Heart right ventricle (tissue), 16 donors: ENCODE measurements at regions not wholly inside any gene's neighbourhood (a gene's known extent, or its start where the extent isn't known, plus 50 kb on each side); places are given as distances from the start of the nearest gene placed in this dataset.
"Not testable (repeated sequence)": the region's sequence is repeated elsewhere in the genome, so short reads cannot be mapped to it uniquely, and the experiment has no call there.

Source experiments
- ATAC-seq, 8 donors: fragments of 200-7000 bp; cut with Tn5 transposase; one replicate each; pipeline ENCODE4 v1.9.1; 2020; ENCODE audit warnings: mild to moderate bottlenecking in 8 of 8, moderate library complexity in 8 of 8, moderate number of reproducible peaks in 1 of 8
- DNase-seq, 2 donors: peaks; one replicate each; pipeline ENCODE4 v3.0.0-alpha.2; 2020
- H3K27ac ChIP-seq, 10 donors: fragments of 200-600 bp; sonication (generic) in 2 of 10; one replicate each; pipeline versions ENCODE4 v1.5.0 to v1.8.0; 2020 to 2022; ENCODE audit warnings: mild to moderate bottlenecking in 3 of 10
- H3K27me3 ChIP-seq, 7 donors: fragments of 200-600 bp; one replicate each; pipeline ENCODE4 v1.8.0; 2021 to 2022; ENCODE audit warnings: mild to moderate bottlenecking in 2 of 7
- H3K36me3 ChIP-seq, 9 donors: fragments of 200-600 bp; sonication (generic) in 1 of 9; one replicate each; pipeline versions ENCODE4 v1.5.0 to v1.8.0; 2020 to 2022; ENCODE audit warnings: mild to moderate bottlenecking in 2 of 9
- H3K4me1 ChIP-seq, 9 donors: fragments of 200-600 bp; sonication (generic) in 1 of 9; one replicate each; pipeline versions ENCODE4 v1.5.0 to v1.8.0; 2020 to 2022; ENCODE audit warnings: mild to moderate bottlenecking in 4 of 9
- H3K4me3 ChIP-seq, 10 donors: fragments of 200-600 bp; sonication (generic) in 2 of 10; one replicate each; pipeline versions ENCODE4 v1.5.0 to v1.8.0; 2020 to 2022; ENCODE audit warnings: mild to moderate bottlenecking in 7 of 10, moderate library complexity in 2 of 10
- H3K9me3 ChIP-seq, 11 donors: fragments of 200-600 bp in 10 of 11; sonication (generic) in 2 of 11; one replicate each; pipeline versions ENCODE4 v1.5.0 to v1.8.0; 2013 to 2022; ENCODE audit warnings: mild to moderate bottlenecking in 2 of 11, control low read depth in 1 of 11, moderate library complexity in 1 of 11
- WGBS, 2 donors: extraction: QIAGEN DNeasy Blood & Tissue Kit; methylation state at CpG; one replicate each; pipeline ENCODE4 v1.1.7; 2013; ENCODE audit warnings: inconsistent platforms in 1 of 2; 5-methylcytosine and 5-hydroxymethylcytosine counted together
- intact Hi-C, 10 donors: fragments of 100-400 bp; cut with DNase I; formaldehyde crosslinking; loops; one replicate each; pipeline versions ENCODE4 v1.11.1 to v1.14.2; 2022
- TF ChIP-seq, protein P1 (sequence below), 9 donors: fragments of 200-600 bp; sonication (generic) in 2 of 9; IDR thresholded peaks; one replicate each; pipeline versions ENCODE4 v1.5.0 to v1.8.0; 2021 to 2022; ENCODE audit warnings: antibody characterized with exemption in 9 of 9, mild to moderate bottlenecking in 5 of 9, moderate library complexity in 1 of 9
- donor health status: Arrhythmogenic right ventricular cardiomyopathy.
- donor health status: ischemic (EF 13 %, LVEDD 7.1; RV severe dilation, severe dysfunction).
- donor health status: healthy with polysubstance abuse.
- donor health status: DM: no; HTN: yes; CAD: no.
- donor health status: DM: no; HTN: no; CAD: no.
- donor health status: ischemic (EF 25% LVEDD 6.9; RV normal size, moderate dysfunction).
- donor health status: ischemic (EF 25% LVEDD 5.7; RV mildly dilated, moderate dysfunction).
- donor health status: healthy.
- donor health status: DM: yes; HTN: yes; CAD: no.
- donor health status: Ischemic cardiomyopathy.
- donor health status: ischemic (EF 35%, LVEDD 5.7; RV mildly dilated, moderate dysfunction).
- donor health status: nonischemic (EF 11% LVEDD 7.7; RV severe dilation, severe dysfunction).
- donor health status: DM: yes; HTN: yes; CAD: no.
- donor health status: PGD.
- donor health status: ischemic (EF 29% LVEDD 5.4; RV normal size, mild dysfunction).
- donor health status: nonischemic (EF 23%, LVEDD 6.1; RV moderate dilation, normal function).

- H3K27ac ChIP-seq, DNase-seq, ATAC-seq, intact Hi-C loops, H3K4me1 ChIP-seq, H3K4me3 ChIP-seq, H3K27me3 ChIP-seq, H3K36me3 ChIP-seq: not testable (repeated sequence)
- WGBS, 2 donors: 78 to 82% methylated on average over 1 of the region's 1 CpG
- peaks cover 0 to 48% (median 18%) of the 10 kb centered on the region in 11 donors for H3K9me3 ChIP-seq
Measured at GRCh38 chr5:109283086-109283485, 126.7 kb downstream of the PJA2 start.

DNA sequence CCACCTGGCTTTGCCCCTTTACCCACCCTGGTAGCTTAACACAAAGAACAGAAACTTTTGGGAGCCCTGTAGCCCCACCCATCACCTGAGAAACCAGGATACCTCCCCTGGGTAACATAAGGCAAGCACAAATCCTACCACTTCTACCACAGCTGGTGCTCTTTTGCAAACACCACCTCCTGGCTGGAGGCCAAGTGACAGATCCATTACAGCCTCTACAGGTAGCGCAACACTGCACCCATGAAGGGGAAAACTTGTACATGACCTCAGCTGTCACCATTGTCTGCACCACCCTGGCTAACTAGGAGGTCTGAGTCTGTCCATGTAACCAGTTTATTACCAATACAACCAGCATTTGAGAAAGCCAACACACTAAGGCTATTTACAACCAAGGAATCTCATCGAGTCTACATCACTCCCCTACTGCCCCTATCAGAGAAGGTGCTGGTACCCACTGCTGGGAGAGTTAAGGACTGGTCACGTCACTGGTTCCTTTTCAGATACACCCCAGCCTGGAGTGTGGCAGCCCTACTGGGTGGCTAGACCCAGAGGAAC lies 128.6 kb downstream of the PJA2 start:
- H3K4me3 ChIP-seq: no peak overlapping the region
- no peak for DNase-seq
- H3K27me3 ChIP-seq: no peaks in the 10 kb centered on the region
- WGBS, 2 donors: 91 to 93% methylated on average over 3 of the region's 3 CpGs
- intact Hi-C loops: no loop called here
- peaks cover 0 to 30% (median 9%) of the 10 kb centered on the region in 11 donors for H3K9me3 ChIP-seq
- no peak overlapping the region for H3K27ac ChIP-seq
- no peak for ATAC-seq
- H3K36me3 ChIP-seq: no peaks in the 10 kb centered on the region
- TF ChIP-seq, protein P1, sequence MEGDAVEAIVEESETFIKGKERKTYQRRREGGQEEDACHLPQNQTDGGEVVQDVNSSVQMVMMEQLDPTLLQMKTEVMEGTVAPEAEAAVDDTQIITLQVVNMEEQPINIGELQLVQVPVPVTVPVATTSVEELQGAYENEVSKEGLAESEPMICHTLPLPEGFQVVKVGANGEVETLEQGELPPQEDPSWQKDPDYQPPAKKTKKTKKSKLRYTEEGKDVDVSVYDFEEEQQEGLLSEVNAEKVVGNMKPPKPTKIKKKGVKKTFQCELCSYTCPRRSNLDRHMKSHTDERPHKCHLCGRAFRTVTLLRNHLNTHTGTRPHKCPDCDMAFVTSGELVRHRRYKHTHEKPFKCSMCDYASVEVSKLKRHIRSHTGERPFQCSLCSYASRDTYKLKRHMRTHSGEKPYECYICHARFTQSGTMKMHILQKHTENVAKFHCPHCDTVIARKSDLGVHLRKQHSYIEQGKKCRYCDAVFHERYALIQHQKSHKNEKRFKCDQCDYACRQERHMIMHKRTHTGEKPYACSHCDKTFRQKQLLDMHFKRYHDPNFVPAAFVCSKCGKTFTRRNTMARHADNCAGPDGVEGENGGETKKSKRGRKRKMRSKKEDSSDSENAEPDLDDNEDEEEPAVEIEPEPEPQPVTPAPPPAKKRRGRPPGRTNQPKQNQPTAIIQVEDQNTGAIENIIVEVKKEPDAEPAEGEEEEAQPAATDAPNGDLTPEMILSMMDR (IDR thresholded peaks at IDR 0.05): no peak
- H3K4me1 ChIP-seq: no peaks in the 10 kb centered on the region

GRCh38 chr5:109278141-109278540 lies 131.6 kb downstream of the PJA2 start:
- intact Hi-C loops: no loop called here
- Histone ChIP-seq H3K4me1 (no peaks in the 10 kb centered on the region), H3K9me3 (peaks cover 0 to 4% (median 0%) of the 10 kb centered on the region in 11 donors), H3K27me3 (no peaks in the 10 kb centered on the region), H3K4me3 (no peak overlapping the region), H3K27ac (no peak overlapping the region), H3K36me3 (no peaks in the 10 kb centered on the region)
- no peak for ATAC-seq
- WGBS, 2 donors: 86 to 87% methylated on average over 2 of the region's 2 CpGs
- no peak for DNase-seq
- TF ChIP-seq, protein P1 (IDR thresholded peaks at IDR 0.05): no peak

DNA sequence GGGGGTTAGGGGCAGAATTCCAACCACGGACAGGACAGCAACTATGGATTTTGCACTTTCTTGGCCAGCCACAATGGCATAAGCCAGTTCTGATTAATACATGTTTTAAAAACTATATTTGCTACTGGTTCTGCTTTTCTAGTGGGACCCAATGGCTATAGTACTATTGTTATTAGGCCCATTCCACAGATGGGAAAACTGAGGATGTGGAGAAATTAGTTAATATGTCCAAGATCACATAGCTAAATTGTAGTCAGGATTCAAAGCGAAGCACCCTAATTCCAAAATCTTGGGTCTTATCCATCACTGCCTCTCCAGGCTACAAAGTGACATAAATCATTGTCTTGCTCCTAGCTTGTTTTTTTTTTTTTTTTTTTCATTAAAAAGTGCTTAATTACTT lies 133.9 kb downstream of the PJA2 start:
- no peak for ATAC-seq
- H3K4me3 ChIP-seq: no peak overlapping the region
- no peak overlapping the region for H3K27ac ChIP-seq
- TF ChIP-seq, protein P1 (IDR thresholded peaks at IDR 0.05): no peak
- no peak for DNase-seq
- no peaks in the 10 kb centered on the region for H3K4me1 ChIP-seq
- H3K36me3 ChIP-seq: no peaks in the 10 kb centered on the region
- intact Hi-C loops: no loop called here
- WGBS, 2 donors: 93 to 97% methylated on average over 2 of the region's 2 CpGs
- H3K27me3 ChIP-seq: no peaks in the 10 kb centered on the region
- H3K9me3 ChIP-seq: peaks cover 0 to 15% (median 0%) of the 10 kb centered on the region in 11 donors

DNA sequence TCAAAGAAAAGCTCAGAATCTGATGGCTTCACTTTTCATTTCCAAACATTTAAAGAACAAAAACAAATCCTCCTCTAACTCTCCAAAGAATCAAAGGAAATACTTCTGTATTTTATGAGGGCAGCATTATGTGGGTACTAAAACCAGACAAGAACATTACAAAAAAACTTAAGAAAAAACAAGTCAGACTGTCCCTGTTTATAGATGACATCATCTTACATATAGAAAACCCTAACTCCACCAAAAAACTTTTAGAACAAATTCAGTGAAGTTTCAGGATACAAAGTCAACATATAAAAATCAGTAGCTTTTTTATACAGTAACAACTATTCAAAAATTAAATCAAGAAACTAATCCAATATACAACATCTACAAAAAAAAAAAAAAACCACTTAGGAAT lies 136.2 kb downstream of the PJA2 start:
- H3K9me3 ChIP-seq: peaks cover 0 to 39% (median 3%) of the 10 kb centered on the region in 11 donors
- ATAC-seq: no peak
- no peaks in the 10 kb centered on the region for H3K4me1 ChIP-seq
- H3K36me3 ChIP-seq: no peaks in the 10 kb centered on the region
- no peak overlapping the region for H3K4me3 ChIP-seq
- intact Hi-C loops: no loop called here
- H3K27ac ChIP-seq: no peak overlapping the region
- DNase-seq: no peak
- TF ChIP-seq, protein P1 (IDR thresholded peaks at IDR 0.05): no peak
- H3K27me3 ChIP-seq: no peaks in the 10 kb centered on the region
